ENCODE measurements at regions not wholly inside any gene's neighbourhood (a gene's known extent, or its start where the extent isn't known, plus 50 kb on each side); places are given as distances from the start of the nearest gene placed in this dataset.

- no peaks in the 10 kb centered on the region for H3K36me3 ChIP-seq (ENCODE audit: control insufficient read depth, insufficient read depth, low read length)
- Mint-ChIP-seq H3K27ac (no peak overlapping the region), H3K9me3 (peaks cover 0 to 5% (median 0%) of the 10 kb centered on the region in 7 donors), H3K36me3 (no peaks in the 10 kb centered on the region), H3K4me3 (no peak overlapping the region), H3K27me3 (no peaks in the 10 kb centered on the region), H3K4me1 (no peaks in the 10 kb centered on the region)
- no peaks in the 10 kb centered on the region for H3K9me3 ChIP-seq (ENCODE audit: control insufficient read depth in 2 of 2, low read length in 2 of 2)
- no peak overlapping the region for H3K4me3 ChIP-seq (ENCODE audit: low read depth, low read length)
- H3K27ac ChIP-seq (ENCODE audit: insufficient read depth, low read length, poor library complexity, severe bottlenecking): no peak overlapping the region
- ATAC-seq (ENCODE audit: low read depth in 2 of 2): no peak
- no peaks in the 10 kb centered on the region for H3K4me1 ChIP-seq (ENCODE audit: control insufficient read depth, insufficient read depth, low read length, poor library complexity, severe bottlenecking)
- DNase-seq: no peak
- no peaks in the 10 kb centered on the region for H3K27me3 ChIP-seq (ENCODE audit: control insufficient read depth, insufficient read depth, low read length)
Observed at GRCh38 chrY:16993551-16993950, 886.5 kb downstream of the CDY2B start.

GRCh38 chrY:16981776-16982175 is 898.2 kb downstream of the CDY2B start:
- H3K27ac ChIP-seq (ENCODE audit: insufficient read depth, low read length, poor library complexity, severe bottlenecking): no peak overlapping the region
- H3K4me3 ChIP-seq (ENCODE audit: low read depth, low read length): no peak overlapping the region
- DNase-seq (no peak), ATAC-seq (ENCODE audit: low read depth in 2 of 2) (no peak)
- Mint-ChIP-seq H3K27ac (no peak overlapping the region), H3K4me3 (no peak overlapping the region), H3K9me3 (peaks cover 0 to 7% (median 0%) of the 10 kb centered on the region in 7 donors), H3K36me3 (no peaks in the 10 kb centered on the region), H3K4me1 (no peaks in the 10 kb centered on the region), H3K27me3 (no peaks in the 10 kb centered on the region)
- no peaks in the 10 kb centered on the region for H3K27me3 ChIP-seq (ENCODE audit: control insufficient read depth, insufficient read depth, low read length)
- no peaks in the 10 kb centered on the region for H3K36me3 ChIP-seq (ENCODE audit: control insufficient read depth, insufficient read depth, low read length)
- no peaks in the 10 kb centered on the region for H3K4me1 ChIP-seq (ENCODE audit: control insufficient read depth, insufficient read depth, low read length, poor library complexity, severe bottlenecking)
- H3K9me3 ChIP-seq (ENCODE audit: control insufficient read depth in 2 of 2, low read length in 2 of 2): no peaks in the 10 kb centered on the region

DNA sequence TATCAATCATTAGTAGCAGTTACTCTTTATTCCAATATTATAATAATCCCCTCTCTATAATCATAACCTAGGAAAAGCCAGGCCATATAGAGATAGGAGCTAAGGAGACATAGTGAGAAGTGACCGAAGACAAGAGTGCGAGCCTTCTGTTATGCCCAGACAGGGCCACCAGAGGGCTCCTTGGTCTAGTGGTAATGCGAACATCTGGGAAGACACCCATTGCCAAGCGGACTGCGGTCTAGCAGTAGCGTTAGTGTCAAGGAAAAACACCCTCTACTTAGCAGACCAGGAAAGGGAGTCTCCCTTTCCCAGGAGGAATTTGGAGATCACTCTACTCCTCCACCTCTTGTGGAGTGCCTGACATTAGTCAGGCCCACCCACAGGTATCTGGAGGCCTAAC is 920.9 kb downstream of the CDY2B start:
- H3K9me3 ChIP-seq (ENCODE audit: control insufficient read depth in 2 of 2, low read length in 2 of 2): no peaks in the 10 kb centered on the region
- ATAC-seq (ENCODE audit: low read depth in 2 of 2): no peak
- H3K4me1 Mint-ChIP-seq: no peaks in the 10 kb centered on the region
- no peak for DNase-seq
- H3K36me3 ChIP-seq (ENCODE audit: control insufficient read depth, insufficient read depth, low read length): no peaks in the 10 kb centered on the region
- no peaks in the 10 kb centered on the region for H3K4me1 ChIP-seq (ENCODE audit: control insufficient read depth, insufficient read depth, low read length, poor library complexity, severe bottlenecking)
- H3K27me3 Mint-ChIP-seq: no peaks in the 10 kb centered on the region
- peaks cover 0 to 3% (median 0%) of the 10 kb centered on the region in 7 donors for H3K9me3 Mint-ChIP-seq
- no peaks in the 10 kb centered on the region for H3K36me3 Mint-ChIP-seq
- H3K27ac Mint-ChIP-seq: no peak overlapping the region
- H3K27me3 ChIP-seq (ENCODE audit: control insufficient read depth, insufficient read depth, low read length): no peaks in the 10 kb centered on the region
- H3K27ac ChIP-seq (ENCODE audit: insufficient read depth, low read length, poor library complexity, severe bottlenecking): no peak overlapping the region
- no peak overlapping the region for H3K4me3 Mint-ChIP-seq
- H3K4me3 ChIP-seq (ENCODE audit: low read depth, low read length): no peak overlapping the region

DNA sequence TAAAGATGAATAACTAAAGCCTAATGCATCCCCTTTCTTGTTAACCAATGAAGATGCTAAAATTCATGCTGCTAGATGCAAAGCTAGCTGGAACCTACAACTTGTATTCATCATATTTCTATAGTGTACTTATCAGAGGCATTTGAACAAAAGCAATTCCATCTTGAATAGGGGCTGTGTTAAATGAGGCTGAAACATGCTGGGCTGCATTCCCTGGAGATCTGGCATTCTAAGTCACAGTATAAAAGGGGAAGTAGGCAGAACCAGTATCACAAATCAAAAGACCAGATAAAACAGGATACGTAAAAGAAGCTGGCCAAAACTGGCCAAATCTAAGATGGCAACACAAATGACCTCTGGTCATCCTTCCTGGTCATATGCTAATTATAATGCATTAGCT is 932.8 kb downstream of the CDY2B start:
- H3K4me3 ChIP-seq (ENCODE audit: low read depth, low read length): no peak overlapping the region
- H3K4me1 ChIP-seq (ENCODE audit: control insufficient read depth, insufficient read depth, low read length, poor library complexity, severe bottlenecking): no peaks in the 10 kb centered on the region
- no peak overlapping the region for H3K4me3 Mint-ChIP-seq
- no peaks in the 10 kb centered on the region for H3K9me3 ChIP-seq (ENCODE audit: control insufficient read depth in 2 of 2, low read length in 2 of 2)
- H3K36me3 Mint-ChIP-seq: no peaks in the 10 kb centered on the region
- no peak for DNase-seq
- no peak overlapping the region for H3K27ac Mint-ChIP-seq
- no peaks in the 10 kb centered on the region for H3K27me3 ChIP-seq (ENCODE audit: control insufficient read depth, insufficient read depth, low read length)
- H3K36me3 ChIP-seq (ENCODE audit: control insufficient read depth, insufficient read depth, low read length): no peaks in the 10 kb centered on the region
- peaks cover 0 to 15% (median 0%) of the 10 kb centered on the region in 7 donors for H3K9me3 Mint-ChIP-seq
- ATAC-seq (ENCODE audit: low read depth in 2 of 2): no peak
- no peak overlapping the region for H3K27ac ChIP-seq (ENCODE audit: insufficient read depth, low read length, poor library complexity, severe bottlenecking)
- no peaks in the 10 kb centered on the region for H3K27me3 Mint-ChIP-seq
- no peaks in the 10 kb centered on the region for H3K4me1 Mint-ChIP-seq
